ENCODE measurements at regions not wholly inside any gene's neighbourhood (a gene's known extent, or its start where the extent isn't known, plus 50 kb on each side); places are given as distances from the start of the nearest gene placed in this dataset.

DNA sequence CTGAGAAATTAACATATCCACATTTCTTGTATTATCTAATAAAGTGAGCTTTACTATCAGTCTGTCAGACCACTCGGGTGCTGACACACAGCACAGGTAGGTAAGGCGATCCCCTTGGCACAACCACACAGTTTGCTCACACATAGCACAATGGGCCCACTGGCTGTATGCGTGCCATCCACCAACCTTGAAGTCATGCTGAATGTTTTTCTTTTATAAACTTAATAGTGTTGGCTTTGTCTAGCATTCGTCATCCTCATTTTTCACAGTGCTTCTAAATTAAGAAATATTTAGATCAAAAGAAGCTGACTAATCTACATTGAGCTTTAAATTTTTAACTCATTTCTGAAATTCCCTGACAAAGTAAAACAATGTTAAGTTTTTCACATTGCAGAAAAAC, 50.0 kb upstream of the PAPOLG start:
- TF ChIP-seq, protein P1, sequence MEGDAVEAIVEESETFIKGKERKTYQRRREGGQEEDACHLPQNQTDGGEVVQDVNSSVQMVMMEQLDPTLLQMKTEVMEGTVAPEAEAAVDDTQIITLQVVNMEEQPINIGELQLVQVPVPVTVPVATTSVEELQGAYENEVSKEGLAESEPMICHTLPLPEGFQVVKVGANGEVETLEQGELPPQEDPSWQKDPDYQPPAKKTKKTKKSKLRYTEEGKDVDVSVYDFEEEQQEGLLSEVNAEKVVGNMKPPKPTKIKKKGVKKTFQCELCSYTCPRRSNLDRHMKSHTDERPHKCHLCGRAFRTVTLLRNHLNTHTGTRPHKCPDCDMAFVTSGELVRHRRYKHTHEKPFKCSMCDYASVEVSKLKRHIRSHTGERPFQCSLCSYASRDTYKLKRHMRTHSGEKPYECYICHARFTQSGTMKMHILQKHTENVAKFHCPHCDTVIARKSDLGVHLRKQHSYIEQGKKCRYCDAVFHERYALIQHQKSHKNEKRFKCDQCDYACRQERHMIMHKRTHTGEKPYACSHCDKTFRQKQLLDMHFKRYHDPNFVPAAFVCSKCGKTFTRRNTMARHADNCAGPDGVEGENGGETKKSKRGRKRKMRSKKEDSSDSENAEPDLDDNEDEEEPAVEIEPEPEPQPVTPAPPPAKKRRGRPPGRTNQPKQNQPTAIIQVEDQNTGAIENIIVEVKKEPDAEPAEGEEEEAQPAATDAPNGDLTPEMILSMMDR (IDR thresholded peaks at IDR 0.05; ENCODE audit: low read depth, low read length, poor library complexity, severe bottlenecking): no peak
- TF ChIP-seq EZH2phosphoT487 (IDR thresholded peaks at IDR 0.05; ENCODE audit: borderline replicate concordance, low read length): no peak

All from DOHH2 (cell line).